ENCODE measurements at regions not wholly inside any gene's neighbourhood (a gene's known extent, or its start where the extent isn't known, plus 50 kb on each side); places are given as distances from the start of the nearest gene placed in this dataset.

DNA sequence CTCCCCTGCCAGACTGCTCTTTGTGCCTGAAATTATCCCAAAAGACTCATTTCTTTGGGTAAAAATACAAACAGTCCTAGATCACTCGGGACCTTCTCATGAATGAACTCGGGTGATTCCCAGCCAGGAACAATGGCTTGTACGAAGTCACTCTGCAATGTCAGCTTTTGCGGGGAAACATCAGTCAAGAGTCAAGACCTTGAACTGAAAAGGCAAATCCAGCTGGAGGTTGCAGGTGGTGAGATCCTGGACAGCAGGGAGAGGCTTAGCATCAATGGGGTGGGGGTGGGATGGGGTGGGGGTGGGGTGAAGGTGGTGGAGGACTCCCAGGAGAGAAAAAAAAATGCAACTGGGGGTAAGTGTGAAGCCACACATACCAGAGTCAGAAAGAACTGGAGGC, 115.0 kb upstream of the SLC25A33 start:
- Histone ChIP-seq H3K4me3 (no peak overlapping the region), H3K4me1 (peaks cover 8 to 47% (median 10%) of the 10 kb centered on the region in 3 donors), H3K36me3 (no peaks in the 10 kb centered on the region), H3K9me3 (no peaks in the 10 kb centered on the region), H3K27ac (no peak overlapping the region), H3K27me3 (no peaks in the 10 kb centered on the region)
- 46 to 84% methylated on average over 4 of the region's 4 CpGs for WGBS, 2 donors
- intact Hi-C loops (cut with DNase I): no loop called here
- DNase-seq: no peak
- TF ChIP-seq POLR2A (IDR thresholded peaks at IDR 0.05): no peak
- TF ChIP-seq, protein P1, sequence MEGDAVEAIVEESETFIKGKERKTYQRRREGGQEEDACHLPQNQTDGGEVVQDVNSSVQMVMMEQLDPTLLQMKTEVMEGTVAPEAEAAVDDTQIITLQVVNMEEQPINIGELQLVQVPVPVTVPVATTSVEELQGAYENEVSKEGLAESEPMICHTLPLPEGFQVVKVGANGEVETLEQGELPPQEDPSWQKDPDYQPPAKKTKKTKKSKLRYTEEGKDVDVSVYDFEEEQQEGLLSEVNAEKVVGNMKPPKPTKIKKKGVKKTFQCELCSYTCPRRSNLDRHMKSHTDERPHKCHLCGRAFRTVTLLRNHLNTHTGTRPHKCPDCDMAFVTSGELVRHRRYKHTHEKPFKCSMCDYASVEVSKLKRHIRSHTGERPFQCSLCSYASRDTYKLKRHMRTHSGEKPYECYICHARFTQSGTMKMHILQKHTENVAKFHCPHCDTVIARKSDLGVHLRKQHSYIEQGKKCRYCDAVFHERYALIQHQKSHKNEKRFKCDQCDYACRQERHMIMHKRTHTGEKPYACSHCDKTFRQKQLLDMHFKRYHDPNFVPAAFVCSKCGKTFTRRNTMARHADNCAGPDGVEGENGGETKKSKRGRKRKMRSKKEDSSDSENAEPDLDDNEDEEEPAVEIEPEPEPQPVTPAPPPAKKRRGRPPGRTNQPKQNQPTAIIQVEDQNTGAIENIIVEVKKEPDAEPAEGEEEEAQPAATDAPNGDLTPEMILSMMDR (IDR thresholded peaks at IDR 0.05): no peak

DNA sequence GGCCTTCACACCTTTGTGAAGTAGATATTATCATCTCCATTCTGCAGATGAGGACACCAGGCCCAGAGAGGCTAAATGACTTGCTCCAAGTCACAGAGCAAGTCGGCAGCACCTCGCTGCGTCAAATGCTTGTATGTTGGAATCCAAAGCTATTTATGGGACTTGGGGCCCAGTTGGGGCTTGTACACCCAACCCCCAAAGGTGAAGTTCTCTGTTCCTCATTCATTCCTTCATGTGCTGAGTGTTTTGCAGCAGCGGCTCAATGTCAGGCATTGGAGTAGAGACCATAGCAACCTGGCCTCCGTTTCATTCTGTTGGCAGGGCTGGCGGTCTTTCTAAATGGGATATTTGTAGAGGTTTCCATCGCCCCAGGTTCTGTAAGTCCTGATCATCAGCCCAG, 113.4 kb upstream of the SLC25A33 start:
- Histone ChIP-seq H3K36me3 (no peaks in the 10 kb centered on the region), H3K27ac (peak overlapping the region in 1 of 4 donors; percentile 1), H3K27me3 (no peaks in the 10 kb centered on the region), H3K4me3 (no peak overlapping the region), H3K9me3 (no peaks in the 10 kb centered on the region), H3K4me1 (peaks cover 10 to 41% (median 14%) of the 10 kb centered on the region in 3 donors)
- intact Hi-C loops (cut with DNase I): no loop called here
- WGBS, 2 donors: 37 to 61% methylated on average over 4 to 7 of the region's 7 CpGs
- DNase-seq: no peak
- no peak for TF ChIP-seq POLR2A (IDR thresholded peaks at IDR 0.05)
- TF ChIP-seq, protein P1 (IDR thresholded peaks at IDR 0.05): no peak

DNA sequence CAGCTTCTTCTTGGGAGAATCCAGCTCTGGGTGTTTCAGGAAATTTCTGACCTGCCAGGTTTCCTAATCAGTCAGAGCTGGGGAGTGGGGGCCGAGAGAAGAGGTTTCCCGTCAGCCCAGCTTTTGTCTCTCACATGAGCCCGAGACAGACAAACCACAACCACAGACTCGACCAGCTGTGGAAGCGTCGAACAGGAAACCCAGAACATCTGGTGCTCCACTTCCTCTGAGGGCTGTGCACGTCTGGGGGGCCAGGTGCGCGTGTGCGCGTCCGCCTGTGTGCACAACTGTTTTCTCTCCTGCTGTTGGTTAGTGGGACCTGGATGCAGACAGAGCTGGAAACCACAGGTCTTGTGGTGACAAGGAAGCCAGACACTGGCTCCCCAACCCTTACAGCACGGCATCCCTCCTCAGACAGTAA, 113.0 kb upstream of the SLC25A33 start:
- Histone ChIP-seq H3K9me3 (no peaks in the 10 kb centered on the region), H3K4me3 (no peak overlapping the region), H3K27ac (peak overlapping the region in 1 of 4 donors; percentile 1), H3K27me3 (no peaks in the 10 kb centered on the region), H3K4me1 (peaks cover 10 to 41% (median 14%) of the 10 kb centered on the region in 3 donors), H3K36me3 (no peaks in the 10 kb centered on the region)
- 60 to 62% methylated on average over 8 to 9 of the region's 13 CpGs for WGBS, 2 donors
- no peak for TF ChIP-seq POLR2A (IDR thresholded peaks at IDR 0.05)
- TF ChIP-seq, protein P1 (IDR thresholded peaks at IDR 0.05): no peak
- intact Hi-C loops (cut with DNase I): no loop called here
- peak; percentile 37 for DNase-seq

DNA sequence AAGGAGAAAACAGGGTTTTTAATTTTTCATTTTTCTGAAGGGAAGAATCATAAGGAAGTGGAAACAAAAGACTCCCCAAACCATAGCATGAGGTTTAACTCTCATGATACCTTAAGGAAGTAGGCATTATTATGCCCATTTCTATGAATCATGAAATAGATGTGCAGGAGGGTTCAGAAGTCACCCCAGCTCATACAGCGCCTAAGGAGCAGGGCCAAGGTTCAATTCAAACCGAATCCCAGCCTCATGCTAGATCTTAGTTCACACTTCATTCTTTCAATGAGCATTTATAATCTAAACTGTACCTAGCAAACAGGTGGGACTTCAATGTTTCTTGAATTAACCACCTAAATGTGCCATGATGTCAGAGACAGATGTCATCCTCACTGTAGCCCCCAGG, 111.9 kb upstream of the SLC25A33 start:
- Histone ChIP-seq H3K4me3 (no peak overlapping the region), H3K9me3 (no peaks in the 10 kb centered on the region), H3K27me3 (no peaks in the 10 kb centered on the region), H3K27ac (peak overlapping the region in 1 of 4 donors; percentile 9), H3K36me3 (no peaks in the 10 kb centered on the region), H3K4me1 (peaks cover 10 to 41% (median 14%) of the 10 kb centered on the region in 3 donors)
- TF ChIP-seq POLR2A (IDR thresholded peaks at IDR 0.05): no peak
- TF ChIP-seq, protein P1 (IDR thresholded peaks at IDR 0.05): no peak
- WGBS, 2 donors: 75 to 84% methylated on average over 2 of the region's 2 CpGs
- intact Hi-C loops (cut with DNase I): no loop called here
- DNase-seq: no peak

DNA sequence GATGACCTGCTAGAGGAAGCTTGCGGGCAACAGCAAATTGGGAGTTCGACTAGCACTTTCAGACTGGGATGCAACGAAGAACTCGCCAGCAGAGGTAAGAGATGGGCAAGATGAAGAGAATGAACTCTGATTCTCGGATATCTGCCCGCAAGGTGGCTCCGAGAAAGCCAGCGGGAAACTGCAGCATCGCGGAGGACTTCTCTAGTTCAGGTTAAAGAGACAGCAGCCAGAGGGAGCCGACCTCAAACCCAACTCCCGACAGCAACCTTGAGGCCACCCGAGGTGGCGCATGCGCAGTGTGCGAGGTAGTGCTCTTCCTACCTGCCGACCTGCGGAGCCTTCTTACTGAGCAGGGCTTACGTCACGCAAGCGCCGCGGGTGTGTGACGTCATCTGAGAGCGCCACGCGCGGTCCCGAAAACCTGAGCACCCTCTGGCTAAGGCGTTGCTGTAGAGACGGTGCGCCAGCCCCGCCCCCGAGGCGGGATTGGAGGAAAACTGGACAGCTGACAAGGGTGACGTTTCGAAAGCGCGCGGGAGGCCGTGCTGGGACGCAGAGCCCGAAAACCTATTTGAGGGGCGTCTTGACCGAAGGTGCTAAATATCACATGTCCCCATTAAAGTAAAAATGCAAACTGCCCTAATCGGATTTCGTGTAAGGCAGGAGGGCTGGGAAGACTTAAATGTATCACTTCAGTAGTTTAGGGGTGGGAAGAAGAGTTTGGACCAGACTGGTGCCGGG, 110.5 kb upstream of the SLC25A33 start:
- no peaks in the 10 kb centered on the region for H3K36me3 ChIP-seq
- intact Hi-C loops (cut with DNase I): no loop called here
- WGBS, 2 donors: 4% methylated on average over 23 to 35 of the region's 48 CpGs
- peaks cover 10 to 30% (median 14%) of the 10 kb centered on the region in 3 donors for H3K4me1 ChIP-seq
- no peaks in the 10 kb centered on the region for H3K27me3 ChIP-seq
- DNase-seq: peak; percentile 97
- peak overlapping the region; percentile 42 to 77 (median 58) for H3K4me3 ChIP-seq
- peak in 2 of 4 donors; percentile 47 to 74 for TF ChIP-seq POLR2A (IDR thresholded peaks at IDR 0.05)
- TF ChIP-seq, protein P1 (IDR thresholded peaks at IDR 0.05): peak in 5 of 6 experiments; percentile 7 to 72 (median 24)
- H3K27ac ChIP-seq: peak overlapping the region; percentile 82 to 95 (median 89)
- H3K9me3 ChIP-seq: no peaks in the 10 kb centered on the region
